Suppressor macrophage treated with lipopolysaccharide for 4 hours (primary cell): ENCODE measurements at regions not wholly inside any gene's neighbourhood (a gene's known extent, or its start where the extent isn't known, plus 50 kb on each side); places are given as distances from the start of the nearest gene placed in this dataset.
"Not testable (repeated sequence)": the region's sequence is repeated elsewhere in the genome, so short reads cannot be mapped to it uniquely, and the experiment has no call there.

Experiments
- DNase-seq: peaks from one replicate; pipeline ENCODE4 v3.0.0-alpha.2; 2020

GRCh38 chr20:30899370-30900079 lies 357.9 kb upstream of the DEFB115 start:
- DNase-seq = not testable (repeated sequence)

- not testable (repeated sequence) for DNase-seq
Measured at GRCh38 chr20:30900080-30900719, 357.3 kb upstream of the DEFB115 start.

- DNase-seq = not testable (repeated sequence)
Measured at GRCh38 chr20:30905231-30905630, 352.2 kb upstream of the DEFB115 start.

GRCh38 chr20:30910937-30911725 lies 346.3 kb upstream of the DEFB115 start:
- DNase-seq = no peak

- DNase-seq = not testable (repeated sequence)
Measured at GRCh38 chr20:30911832-30912660, 345.4 kb upstream of the DEFB115 start.

- not testable (repeated sequence) for DNase-seq
Measured at GRCh38 chr20:30912661-30913026, 344.8 kb upstream of the DEFB115 start.

GRCh38 chr20:30916404-30916803 lies 341.1 kb upstream of the DEFB115 start:
- not testable (repeated sequence) for DNase-seq

GRCh38 chr20:30919514-30920188 lies 337.8 kb upstream of the DEFB115 start:
- DNase-seq = no peak

GRCh38 chr20:30921286-30922071 lies 336.0 kb upstream of the DEFB115 start:
- no peak for DNase-seq

GRCh38 chr20:30922129-30922528 lies 335.3 kb upstream of the DEFB115 start:
- DNase-seq = no peak

- no peak for DNase-seq
Measured at GRCh38 chr20:30937790-30938189, 319.7 kb upstream of the DEFB115 start.

- DNase-seq = no peak
Measured at GRCh38 chr20:30949761-30950160, 307.7 kb upstream of the DEFB115 start.

GRCh38 chr20:30951088-30951487 lies 306.4 kb upstream of the DEFB115 start:
- not testable (repeated sequence) for DNase-seq

GRCh38 chr20:30956649-30957048 lies 300.8 kb upstream of the DEFB115 start:
- DNase-seq = not testable (repeated sequence)

GRCh38 chr20:30959208-30959607 lies 298.3 kb upstream of the DEFB115 start:
- not testable (repeated sequence) for DNase-seq

GRCh38 chr20:30963591-30963990 lies 293.9 kb upstream of the DEFB115 start:
- DNase-seq = no peak

- not testable (repeated sequence) for DNase-seq
Measured at GRCh38 chr20:30975859-30976258, 281.6 kb upstream of the DEFB115 start.

GRCh38 chr20:30985386-30985785 lies 272.1 kb upstream of the DEFB115 start:
- no peak for DNase-seq
